Neutrophil (primary cell): ENCODE measurements at regions not wholly inside any gene's neighbourhood (a gene's known extent, or its start where the extent isn't known, plus 50 kb on each side); places are given as distances from the start of the nearest gene placed in this dataset.

Experiments used
- H3K27ac ChIP-seq: fragments of 200-600 bp; sonication (generic); 2 replicates; pipeline ENCODE4 v1.5.1; 2016; ENCODE audit warnings: mild to moderate bottlenecking, moderate library complexity
- H3K27me3 ChIP-seq: fragments of 200-600 bp; sonication (generic); 2 replicates; pipeline ENCODE4 v1.6.0; 2016; ENCODE audit warnings: mild to moderate bottlenecking
- H3K36me3 ChIP-seq: fragments of 200-600 bp; sonication (generic); 2 replicates; pipeline ENCODE4 v1.5.1; 2017
- H3K4me1 ChIP-seq, 2 experiments: fragments of 200-600 bp in 1 of 2; sonication (generic) in 1 of 2; 1 replicate in 1 of 2; 2 replicates in 1 of 2; pipeline versions ENCODE4 v1.5.1 to v1.6.1; 2013 to 2016; ENCODE audit warnings: low read depth in 1 of 2, low read length in 1 of 2, mild to moderate bottlenecking in 1 of 2, moderate library complexity in 1 of 2; ENCODE audit not compliant: control insufficient read depth in 1 of 2, insufficient read depth in 1 of 2
- H3K4me3 ChIP-seq, 2 experiments: fragments of 200-600 bp in 1 of 2; sonication (generic) in 1 of 2; 1 replicate in 1 of 2; 2 replicates in 1 of 2; pipeline ENCODE4 v1.5.1; 2013 to 2016; ENCODE audit warnings: low read depth in 1 of 2, low read length in 1 of 2, mild to moderate bottlenecking in 1 of 2, moderate library complexity in 1 of 2
- H3K9me3 ChIP-seq: fragments of 200-600 bp; sonication (generic); 2 replicates; pipeline ENCODE4 v1.5.1; 2016
- CTCF ChIP-seq: fragments of 200-600 bp; sonication (generic); IDR thresholded peaks from 2 replicates; pipeline ENCODE4 v1.5.1; 2016; ENCODE audit warnings: antibody characterized with exemption

- H3K36me3 ChIP-seq, result no peaks in the 10 kb centered on the region
- TF ChIP-seq CTCF, result no peak
- no peaks in the 10 kb centered on the region for H3K9me3 ChIP-seq
These were observed 172.3 kb downstream of the ARL4A start for GRCh38 chr7:12859761-12860160.

GRCh38 chr7:12861070-12861469, 173.6 kb downstream of the ARL4A start:
- no peaks in the 10 kb centered on the region for H3K9me3 ChIP-seq
- H3K27ac ChIP-seq, result no peak overlapping the region
- no peaks in the 10 kb centered on the region for H3K36me3 ChIP-seq
- no peaks in the 10 kb centered on the region for H3K4me1 ChIP-seq
- no peak for TF ChIP-seq CTCF
- no peak overlapping the region for H3K4me3 ChIP-seq
- H3K27me3 ChIP-seq, result no peaks in the 10 kb centered on the region

More at GRCh38 chr7:12859761-12860160, 172.3 kb downstream of the ARL4A start:
- Histone ChIP-seq H3K4me3 (no peak overlapping the region), H3K4me1 (no peaks in the 10 kb centered on the region), H3K27ac (no peak overlapping the region), H3K27me3 (no peaks in the 10 kb centered on the region)

- Histone ChIP-seq H3K4me3 (no peak overlapping the region), H3K27me3 (no peaks in the 10 kb centered on the region), H3K27ac (no peak overlapping the region), H3K36me3 (no peaks in the 10 kb centered on the region), H3K9me3 (no peaks in the 10 kb centered on the region), H3K4me1 (no peaks in the 10 kb centered on the region)
- no peak for TF ChIP-seq CTCF
These were observed 174.7 kb downstream of the ARL4A start for GRCh38 chr7:12862146-12862545.

- H3K9me3 ChIP-seq, result no peaks in the 10 kb centered on the region
- no peak for TF ChIP-seq CTCF
- no peak overlapping the region for H3K4me3 ChIP-seq
- no peaks in the 10 kb centered on the region for H3K27me3 ChIP-seq
- H3K27ac ChIP-seq, result no peak overlapping the region
- no peaks in the 10 kb centered on the region for H3K4me1 ChIP-seq
- H3K36me3 ChIP-seq, result no peaks in the 10 kb centered on the region
These were observed 177.1 kb downstream of the ARL4A start for GRCh38 chr7:12864470-12865046.

- Histone ChIP-seq H3K4me1 (no peaks in the 10 kb centered on the region), H3K4me3 (no peak overlapping the region), H3K36me3 (no peaks in the 10 kb centered on the region), H3K9me3 (no peaks in the 10 kb centered on the region), H3K27me3 (no peaks in the 10 kb centered on the region), H3K27ac (no peak overlapping the region)
- TF ChIP-seq CTCF, result no peak
These were observed 178.2 kb downstream of the ARL4A start for GRCh38 chr7:12865593-12865992.

GRCh38 chr7:12866207-12866606, 178.8 kb downstream of the ARL4A start:
- H3K27ac ChIP-seq, result no peak overlapping the region
- no peaks in the 10 kb centered on the region for H3K36me3 ChIP-seq
- no peaks in the 10 kb centered on the region for H3K9me3 ChIP-seq
- H3K4me3 ChIP-seq, result no peak overlapping the region
- no peaks in the 10 kb centered on the region for H3K27me3 ChIP-seq
- no peak for TF ChIP-seq CTCF
- H3K4me1 ChIP-seq, result no peaks in the 10 kb centered on the region
